ENCODE measurements at regions not wholly inside any gene's neighbourhood (a gene's known extent, or its start where the extent isn't known, plus 50 kb on each side); places are given as distances from the start of the nearest gene placed in this dataset.

DNA sequence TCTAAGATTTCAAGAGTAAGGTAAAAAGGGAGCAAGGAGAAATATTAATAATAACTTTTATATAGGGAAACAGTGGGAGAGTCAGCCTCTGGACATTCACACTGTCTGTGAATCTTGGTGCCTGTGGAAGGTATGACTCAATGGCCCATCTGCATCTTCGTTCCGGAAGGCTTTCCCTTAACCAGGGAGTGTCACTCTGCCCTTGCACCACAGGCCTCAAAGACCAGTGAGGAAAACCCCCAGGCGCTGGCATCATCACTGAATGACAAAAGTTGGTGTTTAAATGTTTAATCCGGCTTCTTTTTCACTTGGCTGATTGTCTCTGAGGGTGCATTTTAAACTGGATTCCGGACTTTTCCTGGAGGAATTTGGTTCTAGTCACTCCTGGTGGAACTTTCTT, 522.4 kb upstream of the TLE4 start:
- Histone ChIP-seq H3K9me3 (no peaks in the 10 kb centered on the region), H3K27me3 (no peaks in the 10 kb centered on the region), H3K4me3 (no peak overlapping the region), H3K4me1 (no peaks in the 10 kb centered on the region), H3K27ac (no peak overlapping the region), H3K36me3 (no peaks in the 10 kb centered on the region)
- no peak for DNase-seq
- TF ChIP-seq, protein P1, sequence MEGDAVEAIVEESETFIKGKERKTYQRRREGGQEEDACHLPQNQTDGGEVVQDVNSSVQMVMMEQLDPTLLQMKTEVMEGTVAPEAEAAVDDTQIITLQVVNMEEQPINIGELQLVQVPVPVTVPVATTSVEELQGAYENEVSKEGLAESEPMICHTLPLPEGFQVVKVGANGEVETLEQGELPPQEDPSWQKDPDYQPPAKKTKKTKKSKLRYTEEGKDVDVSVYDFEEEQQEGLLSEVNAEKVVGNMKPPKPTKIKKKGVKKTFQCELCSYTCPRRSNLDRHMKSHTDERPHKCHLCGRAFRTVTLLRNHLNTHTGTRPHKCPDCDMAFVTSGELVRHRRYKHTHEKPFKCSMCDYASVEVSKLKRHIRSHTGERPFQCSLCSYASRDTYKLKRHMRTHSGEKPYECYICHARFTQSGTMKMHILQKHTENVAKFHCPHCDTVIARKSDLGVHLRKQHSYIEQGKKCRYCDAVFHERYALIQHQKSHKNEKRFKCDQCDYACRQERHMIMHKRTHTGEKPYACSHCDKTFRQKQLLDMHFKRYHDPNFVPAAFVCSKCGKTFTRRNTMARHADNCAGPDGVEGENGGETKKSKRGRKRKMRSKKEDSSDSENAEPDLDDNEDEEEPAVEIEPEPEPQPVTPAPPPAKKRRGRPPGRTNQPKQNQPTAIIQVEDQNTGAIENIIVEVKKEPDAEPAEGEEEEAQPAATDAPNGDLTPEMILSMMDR (IDR thresholded peaks at IDR 0.05), result no peak
- no peak for ATAC-seq
- intact Hi-C loops (cut with DNase I), result no loop called here
- no peak for FAIRE-seq
- 75 to 84% methylated on average over 5 of the region's 5 CpGs for WGBS, 2 donors

DNA sequence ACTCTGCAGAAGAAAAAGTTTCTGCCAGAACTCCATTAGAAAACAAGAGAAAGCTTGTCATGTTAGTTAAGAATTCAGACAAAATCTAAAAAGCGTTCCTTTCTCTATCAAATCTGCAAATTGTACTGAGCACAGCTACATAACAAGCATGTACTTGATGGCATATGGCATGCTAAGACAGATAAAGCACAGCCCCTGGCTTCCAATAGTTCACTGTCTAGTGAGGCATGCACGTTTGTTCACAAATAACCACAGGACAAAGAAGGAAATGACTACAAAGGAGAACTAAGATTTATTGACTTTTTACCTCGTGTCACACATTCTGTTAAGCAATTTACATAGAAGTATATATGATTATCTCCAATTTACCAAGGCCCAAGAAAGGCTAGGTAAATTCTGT, 518.2 kb upstream of the TLE4 start:
- FAIRE-seq (no peak), DNase-seq (no peak), ATAC-seq (no peak)
- Histone ChIP-seq H3K9me3 (no peaks in the 10 kb centered on the region), H3K4me3 (no peak overlapping the region), H3K36me3 (no peaks in the 10 kb centered on the region), H3K27ac (no peak overlapping the region), H3K27me3 (no peaks in the 10 kb centered on the region), H3K4me1 (no peaks in the 10 kb centered on the region)
- TF ChIP-seq, protein P1 (IDR thresholded peaks at IDR 0.05), result no peak
- intact Hi-C loops (cut with DNase I), result no loop called here
- 19 to 32% methylated on average over 3 of the region's 3 CpGs for WGBS, 2 donors

DNA sequence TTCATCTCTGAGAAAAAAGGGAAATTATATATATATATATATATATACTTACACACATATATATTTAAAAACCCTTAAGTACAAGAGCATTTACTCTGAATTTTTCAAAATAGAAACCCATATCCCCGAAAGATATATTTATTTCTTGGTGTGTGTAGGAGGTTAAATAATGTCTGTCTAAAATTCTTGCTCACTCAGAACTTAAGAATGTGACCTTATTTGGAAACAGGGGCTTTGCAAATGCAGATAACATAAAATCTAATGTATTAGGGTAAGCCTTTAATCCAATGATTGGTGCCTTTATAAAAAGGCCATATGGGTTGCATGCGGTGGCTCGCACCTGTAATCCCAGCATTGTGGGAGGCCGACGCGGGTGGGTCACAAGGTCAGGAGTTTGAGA, 517.3 kb upstream of the TLE4 start:
- WGBS, 2 donors, result 89 to 95% methylated on average over 6 of the region's 6 CpGs
- intact Hi-C loops (cut with DNase I), result no loop called here
- Histone ChIP-seq H3K4me3 (no peak overlapping the region), H3K27ac (no peak overlapping the region), H3K27me3 (no peaks in the 10 kb centered on the region), H3K9me3 (no peaks in the 10 kb centered on the region), H3K36me3 (no peaks in the 10 kb centered on the region), H3K4me1 (no peaks in the 10 kb centered on the region)
- TF ChIP-seq, protein P1 (IDR thresholded peaks at IDR 0.05), result no peak
- ATAC-seq (no peak), FAIRE-seq (no peak), DNase-seq (no peak)

DNA sequence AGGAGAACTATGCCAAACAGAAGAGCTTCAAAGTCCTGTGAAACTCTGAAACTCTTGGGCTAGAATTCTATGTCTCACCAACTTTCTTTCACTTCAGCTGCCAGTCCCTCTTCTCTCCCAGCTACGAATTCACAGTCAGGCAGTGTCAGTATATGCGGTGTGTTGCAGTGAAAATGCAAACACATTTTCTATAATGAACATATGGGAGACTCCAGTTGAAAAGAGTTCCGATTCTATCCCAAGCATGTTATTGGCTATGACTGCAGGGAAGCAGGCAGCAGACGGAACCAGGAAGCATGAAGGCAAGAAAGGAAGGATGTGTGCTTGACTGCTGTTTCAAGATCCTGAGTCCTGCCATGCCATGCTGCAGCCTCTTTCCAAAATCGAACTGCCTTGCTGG, 515.7 kb upstream of the TLE4 start:
- DNase-seq, result no peak
- ATAC-seq, result no peak
- WGBS, 2 donors, result 74 to 80% methylated on average over 5 of the region's 5 CpGs
- Histone ChIP-seq H3K36me3 (no peaks in the 10 kb centered on the region), H3K27ac (no peak overlapping the region), H3K27me3 (no peaks in the 10 kb centered on the region), H3K4me3 (no peak overlapping the region), H3K4me1 (no peaks in the 10 kb centered on the region), H3K9me3 (no peaks in the 10 kb centered on the region)
- TF ChIP-seq, protein P1 (IDR thresholded peaks at IDR 0.05), result no peak
- intact Hi-C loops (cut with DNase I), result no loop called here
- no peak for FAIRE-seq

DNA sequence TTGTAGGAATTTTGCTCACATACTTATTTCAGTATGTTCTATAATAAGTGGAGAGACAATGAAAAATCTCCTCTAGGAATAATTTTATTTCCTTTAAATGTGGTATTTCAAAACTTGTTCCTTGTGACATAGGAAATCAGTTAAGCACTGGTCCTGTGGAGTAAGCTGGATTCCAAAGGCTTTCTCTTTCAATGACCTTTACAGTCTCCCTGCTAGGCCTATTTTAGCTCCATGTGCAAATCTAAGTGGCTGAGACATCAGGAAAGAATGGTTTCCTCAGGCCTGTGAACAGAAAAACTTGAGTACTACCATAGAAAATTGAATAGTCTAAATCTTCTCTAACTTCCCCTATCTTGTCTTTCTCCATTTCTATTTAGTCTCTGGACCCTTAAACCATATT, 514.2 kb upstream of the TLE4 start:
- Histone ChIP-seq H3K27me3 (no peaks in the 10 kb centered on the region), H3K4me1 (no peaks in the 10 kb centered on the region), H3K36me3 (no peaks in the 10 kb centered on the region), H3K9me3 (no peaks in the 10 kb centered on the region), H3K4me3 (no peak overlapping the region), H3K27ac (no peak overlapping the region)
- TF ChIP-seq, protein P1 (IDR thresholded peaks at IDR 0.05), result no peak
- ATAC-seq (no peak), DNase-seq (no peak), FAIRE-seq (no peak)
- intact Hi-C loops (cut with DNase I), result no loop called here

All from pancreas (tissue), 10 donors.